GM12878 (cell line): ENCODE measurements at regions not wholly inside any gene's neighbourhood (a gene's known extent, or its start where the extent isn't known, plus 50 kb on each side); places are given as distances from the start of the nearest gene placed in this dataset.

Experiments used
- ATAC-seq: fragments of 200-7000 bp; cut with Tn5 transposase; 3 replicates; pipeline ENCODE4 v1.9.1; 2020; ENCODE audit warnings: mild to moderate bottlenecking, moderate library complexity
- BruUV-seq: library from RNA; stranded (reverse); fragments of 400-500 nt; replicated peaks from 2 replicates; lab custom pipeline; 2021; lab: Mats Ljungman, UMichigan
- CTCF ChIA-PET: fragments of 300-600 bp; sonication (Branson Sonifier 250); formaldehyde crosslinking; extraction: SDS; loops from one replicate; lab custom pipeline; 2021; ENCODE audit warnings: inconsistent platforms; lab: Yijun Ruan, JAX
- POLR2A ChIA-PET: fragments of 350-600 bp; formaldehyde crosslinking; extraction: SDS; loops from one replicate; lab custom pipeline; 2021; ENCODE audit warnings: inconsistent platforms; lab: Charles Lee
- RAD21 ChIA-PET: fragments of 300-600 bp; sonication (Branson Sonifier 250); formaldehyde crosslinking; loops from one replicate; lab custom pipeline; 2023; ENCODE audit warnings: antibody characterized with exemption; ENCODE audit not compliant: unreplicated experiment; lab: Charles Lee
- SMC1A ChIA-PET: fragments of 300-600 bp; sonication (Branson Sonifier 250); formaldehyde crosslinking; loops from one replicate; lab custom pipeline; 2023; ENCODE audit not compliant: unreplicated experiment, uncharacterized antibody; lab: Charles Lee
- DNase-seq: peaks from one replicate; pipeline ENCODE4 v3.0.0-alpha.2; 2011; ENCODE audit warnings: low read depth, low spot score
- FAIRE-seq: peaks from 3 replicates; lab custom pipeline; 2011; peaks lifted over from hg19 to GRCh38; lab: Jason Lieb, UNC
- H2AFZ ChIP-seq: 2 replicates; pipeline ENCODE4 v1.6.0; 2011; ENCODE audit warnings: low read depth, low read length, control low read depth; ENCODE audit not compliant: control insufficient read depth
- H3K27ac ChIP-seq: 2 replicates; pipeline ENCODE4 v1.5.1; 2011; ENCODE audit warnings: control low read depth; ENCODE audit not compliant: control insufficient read depth, insufficient read depth
- H3K27me3 ChIP-seq, 2 experiments: replicated peaks in 1 of 2; 2 replicates each; pipeline versions ENCODE4 v1.6.0 to v1.6.1; 2011; ENCODE audit warnings: low read length in 1 of 2; ENCODE audit not compliant: control insufficient read depth in 2 of 2, insufficient read depth in 2 of 2
- H3K36me3 ChIP-seq, 2 experiments: 2 replicates each; pipeline ENCODE4 v1.5.1; 2011; ENCODE audit warnings: low read length in 1 of 2; ENCODE audit not compliant: control insufficient read depth in 2 of 2, insufficient read depth in 2 of 2
- H3K4me1 ChIP-seq: 2 replicates; pipeline ENCODE4 v1.6.1; 2011; ENCODE audit warnings: mild to moderate bottlenecking, low read length, moderate library complexity, mixed read lengths; ENCODE audit not compliant: control insufficient read depth, insufficient read depth
- H3K4me2 ChIP-seq: 2 replicates; pipeline ENCODE4 v1.6.0; 2011; ENCODE audit warnings: control low read depth; ENCODE audit not compliant: control insufficient read depth, insufficient read depth
- H3K4me3 ChIP-seq: fragments of 200-600 bp; sonication (generic); 2 replicates; pipeline ENCODE4 v1.5.1; 2016
- H3K79me2 ChIP-seq: 2 replicates; pipeline ENCODE4 v1.6.0; 2011; ENCODE audit warnings: low read length; ENCODE audit not compliant: control insufficient read depth, insufficient read depth
- H3K9ac ChIP-seq: 2 replicates; pipeline ENCODE4 v1.8.0; 2011; ENCODE audit warnings: low read length, control low read depth, mixed read lengths; ENCODE audit not compliant: control insufficient read depth, insufficient read depth
- H3K9me3 ChIP-seq: replicated peaks from 3 replicates; pipeline ENCODE4 v1.5.1; 2011; ENCODE audit warnings: mild to moderate bottlenecking, low read length; ENCODE audit not compliant: control insufficient read depth, insufficient read depth
- H4K20me1 ChIP-seq: 2 replicates; pipeline ENCODE4 v1.6.0; 2011; ENCODE audit not compliant: control insufficient read depth, insufficient read depth
- BACH1 ChIP-seq: fragments of 450-650 bp; IDR thresholded peaks from 2 replicates; pipeline ENCODE4 v1.6.1; 2017; ENCODE audit warnings: mild to moderate bottlenecking, borderline replicate concordance
- JUND ChIP-seq: IDR thresholded peaks from 2 replicates; pipeline ENCODE4 v1.6.1; 2012; ENCODE audit warnings: low read depth, mild to moderate bottlenecking, low read length, improper control_type of control experiment, moderate library complexity
- NFYB ChIP-seq: IDR thresholded peaks from 2 replicates; pipeline ENCODE4 v1.6.1; 2011; ENCODE audit warnings: low read depth, mild to moderate bottlenecking, low read length, improper control_type of control experiment, moderate library complexity; ENCODE audit not compliant: insufficient read depth
- PAX8 ChIP-seq: fragments of 450-650 bp; IDR thresholded peaks from 2 replicates; pipeline ENCODE4 v1.6.1; 2017; ENCODE audit warnings: mild to moderate bottlenecking, moderate library complexity
- RBBP5 ChIP-seq: fragments of 200-600 bp; sonication (generic); conservative IDR thresholded peaks from 2 replicates; pipeline ENCODE4 v1.6.1; 2016
- RFX5 ChIP-seq: IDR thresholded peaks from 2 replicates; pipeline ENCODE4 v1.6.1; 2011; ENCODE audit warnings: low read depth, low read length, improper control_type of control experiment
- SPI1 ChIP-seq: IDR thresholded peaks from 2 replicates; pipeline ENCODE4 v1.6.1; 2011; ENCODE audit warnings: low read depth, mild to moderate bottlenecking, low read length, moderate library complexity, borderline replicate concordance; ENCODE audit not compliant: insufficient read depth
- WGBS: methylation state at CpG from one replicate; pipeline ENCODE4 v1.1.6; 2016; ENCODE audit warnings: low lambda C conversion rate; ENCODE audit not compliant: insufficient replicate concordance, insufficient coverage; ENCODE audit errors: missing lambda C conversion rate; 5-methylcytosine and 5-hydroxymethylcytosine counted together
- in situ Hi-C: fragments of 300-500 bp; cut with MboI; formaldehyde crosslinking; loops from 9 replicates; pipeline ENCODE4 v1.14.3; 2018; ENCODE audit warnings: mixed read lengths
- intact Hi-C: fragments of 100-400 bp; cut with micrococcal nuclease; formaldehyde crosslinking; loops from one replicate; pipeline ENCODE4 v1.14.2; 2022; ENCODE audit not compliant: unreplicated experiment
- TF ChIP-seq, protein P1 (sequence below): IDR thresholded peaks from 2 replicates; pipeline ENCODE4 v1.6.1; 2012; ENCODE audit warnings: low read depth, low read length, improper control_type of control experiment

DNA sequence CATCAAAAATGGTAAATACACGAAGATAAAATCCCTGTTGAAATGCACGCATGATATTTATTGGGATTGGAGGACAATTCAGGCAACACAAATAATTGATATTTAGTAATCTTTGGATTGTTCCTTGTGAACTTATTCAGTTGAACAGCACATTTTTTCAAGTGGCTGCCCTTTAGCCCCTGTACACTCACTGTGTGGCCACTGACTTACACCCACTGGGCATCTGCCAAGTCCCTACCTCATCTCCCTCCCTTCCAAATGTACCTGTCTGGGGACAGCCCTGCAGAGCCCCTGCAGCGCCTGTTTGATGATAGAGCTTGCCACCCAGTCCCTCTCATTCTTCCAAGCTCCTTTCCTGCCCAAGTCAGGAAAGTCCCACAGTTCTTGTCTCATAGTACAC lies 154.3 kb downstream of the GLUL start:
- Histone ChIP-seq H3K27ac (no peak overlapping the region), H3K79me2 (no peaks in the 10 kb centered on the region), H3K9ac (no peak overlapping the region), H3K4me2 (no peak overlapping the region), H3K36me3 (no peaks in the 10 kb centered on the region), H3K4me3 (no peak overlapping the region), H3K27me3 (0 out of 4 replicates have a peak, but pooled peaks cover 0 to under 1% of the 10 kb centered on the region in 2 experiments), H2AFZ (no peak overlapping the region), H4K20me1 (no peaks in the 10 kb centered on the region), H3K4me1 (no peaks in the 10 kb centered on the region), H3K9me3 (no peaks in the 10 kb centered on the region)
- RAD21 ChIA-PET, result no interaction called here
- POLR2A ChIA-PET, result interaction anchor here (0.6 kb wide), 3 partner anchors 117 to 162 kb away, joined by 5 to 7 read pairs (median 6); no protein-coding TSS in a partner anchor
- in situ Hi-C loops (no loop called here), intact Hi-C loops (no loop called here)
- SMC1A ChIA-PET, result interaction anchor here (0.9 kb wide), 1 partner anchor 10 kb away, joined by 3 read pairs; no protein-coding TSS in a partner anchor
- ATAC-seq, result no peak
- BruUV-seq, result no TSS peak
- TF ChIP-seq RFX5, result no peak
- TF ChIP-seq PAX8, result no peak
- no peak for TF ChIP-seq BACH1
- TF ChIP-seq SPI1, result no peak
- no peak for TF ChIP-seq JUND
- TF ChIP-seq RBBP5, result no peak
- TF ChIP-seq NFYB, result no peak
- TF ChIP-seq, protein P1, sequence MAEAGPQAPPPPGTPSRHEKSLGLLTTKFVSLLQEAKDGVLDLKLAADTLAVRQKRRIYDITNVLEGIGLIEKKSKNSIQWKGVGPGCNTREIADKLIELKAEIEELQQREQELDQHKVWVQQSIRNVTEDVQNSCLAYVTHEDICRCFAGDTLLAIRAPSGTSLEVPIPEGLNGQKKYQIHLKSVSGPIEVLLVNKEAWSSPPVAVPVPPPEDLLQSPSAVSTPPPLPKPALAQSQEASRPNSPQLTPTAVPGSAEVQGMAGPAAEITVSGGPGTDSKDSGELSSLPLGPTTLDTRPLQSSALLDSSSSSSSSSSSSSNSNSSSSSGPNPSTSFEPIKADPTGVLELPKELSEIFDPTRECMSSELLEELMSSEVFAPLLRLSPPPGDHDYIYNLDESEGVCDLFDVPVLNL, result no peak
- DNase-seq, result no peak
- no peak for FAIRE-seq
- CTCF ChIA-PET, result no interaction called here
- 32% methylated on average over 3 of the region's 3 CpGs for WGBS
